Stimulated activated CD4-positive, alpha-beta T cell treated with anti-CD3 and anti-CD28 coated beads, Interleukin-4, amount 100 ng/mL, for 4 hours (primary cell): ENCODE measurements at regions not wholly inside any gene's neighbourhood (a gene's known extent, or its start where the extent isn't known, plus 50 kb on each side); places are given as distances from the start of the nearest gene placed in this dataset.
A peak's percentile ranks its signal among the peaks of the same experiment; 100 is the strongest.
"Not testable (repeated sequence)": the region's sequence is repeated elsewhere in the genome, so short reads cannot be mapped to it uniquely, and the experiment has no call there.

Experiments
- DNase-seq, 2 experiments: peaks; one replicate each; pipeline ENCODE4 v3.0.0-alpha.2; 2020

DNA sequence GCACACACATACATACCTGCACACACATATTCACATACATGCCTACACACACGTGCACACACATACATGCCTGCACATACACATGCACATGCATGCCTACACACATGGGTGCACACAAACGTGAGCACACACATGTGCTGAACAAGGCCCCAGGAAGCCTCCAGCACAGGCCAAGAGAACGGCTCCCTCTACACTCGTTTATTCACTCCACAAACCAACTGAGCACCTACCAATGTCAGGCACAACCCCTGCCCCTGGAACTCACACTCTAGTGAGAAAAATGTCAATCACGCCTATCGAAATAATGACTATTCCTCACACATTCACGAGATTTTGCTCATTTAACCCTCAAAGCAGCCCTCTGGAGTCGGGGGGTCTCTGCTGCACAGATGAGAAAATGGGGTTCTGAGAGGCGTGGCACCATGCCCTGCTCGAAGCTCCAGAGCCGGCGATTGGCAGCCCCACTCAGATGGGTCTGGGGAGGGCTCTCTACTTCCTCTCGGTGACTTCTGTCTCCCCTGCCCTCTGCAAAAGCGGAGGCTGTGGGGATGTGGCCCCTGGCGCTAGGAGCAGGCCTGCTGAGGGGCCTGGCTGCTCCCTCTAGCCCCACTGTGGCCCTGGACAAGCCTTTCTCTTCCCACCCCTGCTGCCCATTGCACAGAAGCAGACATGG is 90.2 kb upstream of the RUNX3 start:
- no peak for DNase-seq

DNA sequence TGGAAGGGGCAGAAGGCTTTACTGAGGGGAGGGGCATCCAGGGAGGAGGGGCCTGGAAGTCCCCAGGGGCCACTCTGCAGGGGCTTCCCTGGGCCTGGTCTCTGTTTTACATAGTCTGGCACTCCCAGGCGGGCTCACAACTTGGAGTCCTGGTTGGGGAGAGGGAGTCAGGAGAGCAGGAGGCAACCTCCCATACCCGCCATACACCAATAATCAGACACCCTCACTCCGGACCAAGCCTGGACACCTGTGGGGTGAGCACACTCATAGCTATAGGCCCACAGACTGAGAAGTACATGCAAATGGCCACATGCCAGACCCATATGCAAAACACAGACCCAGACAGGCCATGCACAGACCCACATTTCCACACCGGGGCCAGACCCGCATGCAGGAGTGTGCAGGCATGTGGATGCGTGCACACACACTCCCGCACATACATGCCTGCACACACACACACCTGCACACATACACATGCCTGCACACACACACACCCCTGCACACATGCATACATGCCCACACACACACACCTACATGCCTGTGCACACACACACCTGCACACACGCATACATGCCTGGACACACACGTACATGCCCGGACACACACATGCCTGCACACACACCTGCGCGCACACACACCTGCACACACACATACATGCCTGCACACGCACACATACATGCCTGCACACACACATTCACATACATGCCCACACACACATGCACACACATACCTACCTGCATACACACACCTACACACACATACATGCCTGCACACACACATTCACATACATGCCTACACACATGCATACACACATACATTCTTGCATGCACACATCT is 89.5 kb upstream of the RUNX3 start:
- DNase-seq: no peak

DNA sequence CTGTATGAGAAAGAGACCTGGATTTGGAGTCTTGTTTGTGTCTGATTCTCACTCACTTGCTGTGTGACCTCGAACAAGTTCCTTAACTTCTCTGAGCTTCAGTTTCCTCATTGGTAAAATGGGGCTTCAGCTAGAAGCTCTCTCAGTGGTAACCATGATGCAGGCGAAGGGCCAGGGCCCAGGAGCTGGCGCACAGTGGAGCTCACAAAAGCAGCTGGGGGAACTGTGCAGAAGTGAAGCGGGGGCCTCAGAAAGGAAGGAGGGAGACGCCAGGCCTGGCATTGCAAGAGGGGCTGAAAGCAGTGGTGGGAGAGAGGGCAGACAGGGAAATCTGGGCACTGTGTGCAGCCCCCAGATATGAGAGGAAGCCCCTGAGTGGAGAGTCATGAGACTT is 88.9 kb upstream of the RUNX3 start:
- DNase-seq: no peak

DNA sequence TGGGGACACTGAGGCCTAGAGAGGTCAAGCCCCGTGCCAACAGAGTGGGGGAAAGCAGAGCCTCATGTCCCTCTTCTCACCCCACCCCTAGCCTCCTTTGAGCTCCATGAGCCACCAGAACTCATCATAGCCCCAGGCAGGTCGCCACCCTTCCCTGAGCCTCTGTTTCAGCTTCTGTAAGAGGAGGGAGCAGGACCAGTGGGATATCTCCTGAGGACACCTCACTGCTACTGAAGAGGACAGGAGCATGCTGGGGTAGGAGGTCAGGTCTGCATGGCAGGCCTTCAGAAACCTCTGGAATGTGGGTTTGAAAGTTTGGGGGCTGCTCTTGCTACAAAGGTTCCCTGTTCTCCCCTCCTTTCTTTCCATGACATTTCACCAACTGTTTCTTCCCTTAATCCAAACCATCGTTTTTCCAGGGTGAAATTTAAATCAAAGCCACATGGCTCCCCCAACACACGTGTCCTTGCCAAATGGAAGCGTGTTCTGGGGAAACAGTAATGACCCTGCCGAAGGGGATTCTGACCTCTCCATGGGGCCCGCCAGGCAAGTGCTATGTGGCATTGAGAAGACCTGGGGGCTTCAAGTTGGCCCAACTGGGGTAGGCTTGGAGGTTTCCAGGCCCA is 88.1 kb upstream of the RUNX3 start:
- DNase-seq: no peak

DNA sequence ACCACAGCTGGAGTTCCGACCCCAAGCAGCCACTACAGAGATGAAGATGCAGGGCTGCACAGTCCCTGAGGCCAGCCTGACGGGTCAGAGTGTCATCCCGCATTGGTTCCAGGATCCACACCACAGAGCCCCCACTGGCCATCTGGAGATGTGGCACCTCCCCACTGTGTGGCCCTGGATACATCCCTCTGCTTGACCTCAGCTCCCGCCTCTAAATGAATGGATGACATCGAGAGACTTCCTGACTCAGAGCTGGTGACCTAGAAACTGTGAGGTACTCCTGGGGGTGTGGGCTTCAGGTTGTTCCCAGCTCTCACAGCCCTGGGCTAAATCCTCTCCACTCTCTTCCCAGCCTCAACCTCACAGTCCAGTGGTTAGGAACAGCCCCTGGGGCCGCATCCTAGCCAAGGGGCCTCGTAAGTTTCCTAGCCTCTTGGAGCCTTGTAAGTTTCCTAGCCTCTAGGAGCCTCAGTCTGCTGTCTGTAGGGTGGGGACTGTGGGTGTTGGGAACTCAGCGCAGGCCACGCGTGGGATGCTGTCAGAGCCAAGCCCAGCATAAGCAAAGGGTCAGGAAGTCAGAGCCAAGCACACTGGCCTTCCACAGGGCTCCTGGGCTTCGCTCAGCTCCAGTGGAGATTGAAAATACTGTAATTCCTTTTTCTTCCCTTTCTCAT is 87.5 kb upstream of the RUNX3 start:
- DNase-seq: no peak

DNA sequence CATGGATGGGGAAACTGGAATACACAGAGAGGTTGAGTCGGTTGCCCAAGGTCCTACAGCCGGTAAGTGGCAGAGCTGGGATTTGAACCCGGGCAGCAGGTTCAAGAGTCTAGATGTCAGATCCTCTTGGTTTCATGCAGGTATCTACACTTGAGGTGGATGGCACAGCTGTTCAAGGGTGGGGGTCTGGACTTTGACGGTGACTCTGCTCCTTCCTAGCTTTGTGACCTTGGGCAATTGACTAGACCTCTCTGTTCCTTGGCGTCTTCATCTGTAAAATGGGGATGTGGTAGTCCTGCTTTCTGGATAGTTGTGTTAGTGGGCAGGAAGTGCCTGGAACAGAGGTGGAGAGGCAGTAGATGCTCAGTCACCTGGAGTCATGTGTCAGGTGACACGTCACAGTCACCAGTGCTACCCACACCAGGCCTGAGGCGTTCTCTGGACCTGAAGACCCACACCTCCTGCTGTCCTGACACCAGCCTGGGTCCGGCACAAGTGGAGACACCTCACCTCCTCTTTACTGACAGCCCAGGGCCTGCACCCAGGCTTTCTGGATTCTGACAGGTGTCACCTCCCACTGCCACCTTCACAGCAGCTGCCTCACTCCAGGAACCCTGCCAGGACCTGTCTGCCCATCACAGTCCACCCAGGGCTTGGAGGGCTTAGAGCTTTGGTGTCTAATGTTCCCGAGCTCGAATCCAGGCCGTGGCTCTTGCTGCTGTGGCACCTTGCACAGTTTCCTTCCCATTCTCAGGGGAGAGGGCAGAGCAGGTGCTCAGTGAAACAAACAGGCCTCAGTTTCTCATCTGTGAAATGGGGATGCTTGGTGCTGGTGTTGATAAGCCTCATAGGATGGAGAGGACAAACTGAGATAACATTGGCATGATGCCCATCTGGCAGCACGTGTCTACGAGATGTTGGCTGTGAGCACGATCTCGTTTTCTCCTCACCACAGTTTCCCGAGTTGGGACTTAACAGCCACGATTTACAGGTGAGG is 83.2 kb upstream of the RUNX3 start:
- DNase-seq: no peak

DNA sequence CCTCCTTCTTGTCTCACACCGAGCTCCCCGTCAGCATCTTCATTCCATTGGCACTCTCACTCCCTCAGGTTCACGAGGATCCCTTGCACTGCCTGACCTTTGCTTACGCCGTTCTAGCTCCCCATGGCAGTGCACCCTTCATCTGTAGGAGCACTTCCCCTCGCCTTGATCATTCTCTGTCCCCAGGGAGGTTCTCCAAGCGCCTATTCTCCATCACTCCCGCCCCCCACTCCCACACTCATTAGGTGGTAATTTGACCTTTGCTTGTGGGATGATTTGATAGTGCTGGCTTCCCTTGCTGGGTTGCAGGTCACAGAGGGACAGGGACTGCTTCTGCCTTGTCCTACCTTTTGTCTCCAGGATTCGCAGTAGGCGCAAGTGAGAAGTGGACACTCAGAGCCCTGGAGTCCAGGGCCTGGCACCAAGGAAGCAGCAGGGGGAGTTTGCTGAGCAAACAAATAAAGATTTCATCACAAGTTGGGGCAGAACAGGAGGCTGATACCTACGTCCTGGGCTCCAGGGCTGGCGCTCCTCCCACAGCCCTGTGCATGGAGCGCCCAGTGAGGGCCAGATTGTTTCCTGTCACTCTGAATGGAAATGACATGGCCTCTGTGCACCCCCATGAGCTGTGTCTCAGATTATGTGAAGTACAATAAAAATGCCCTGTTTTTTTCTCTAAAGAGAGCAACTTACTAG is 82.0 kb upstream of the RUNX3 start:
- no peak for DNase-seq

DNA sequence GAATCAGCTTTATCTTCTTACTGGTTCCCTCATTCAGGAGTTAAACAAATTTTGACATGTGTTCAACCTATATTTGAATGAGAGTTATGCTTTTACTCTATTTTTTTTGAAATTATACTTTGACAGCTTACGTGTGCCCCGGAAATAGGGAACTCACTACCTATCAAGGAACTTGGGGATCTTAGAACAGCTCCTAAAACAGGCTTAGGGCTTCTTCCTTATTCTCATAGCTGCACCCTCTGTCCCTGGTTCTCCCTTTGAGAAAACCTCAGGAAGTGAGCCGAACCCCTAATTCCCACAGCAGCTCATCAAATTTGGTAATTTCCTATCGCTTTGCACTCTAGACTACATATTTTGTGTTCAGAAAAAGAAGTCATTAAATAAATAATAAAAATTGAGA is 81.2 kb upstream of the RUNX3 start:
- DNase-seq: no peak

DNA sequence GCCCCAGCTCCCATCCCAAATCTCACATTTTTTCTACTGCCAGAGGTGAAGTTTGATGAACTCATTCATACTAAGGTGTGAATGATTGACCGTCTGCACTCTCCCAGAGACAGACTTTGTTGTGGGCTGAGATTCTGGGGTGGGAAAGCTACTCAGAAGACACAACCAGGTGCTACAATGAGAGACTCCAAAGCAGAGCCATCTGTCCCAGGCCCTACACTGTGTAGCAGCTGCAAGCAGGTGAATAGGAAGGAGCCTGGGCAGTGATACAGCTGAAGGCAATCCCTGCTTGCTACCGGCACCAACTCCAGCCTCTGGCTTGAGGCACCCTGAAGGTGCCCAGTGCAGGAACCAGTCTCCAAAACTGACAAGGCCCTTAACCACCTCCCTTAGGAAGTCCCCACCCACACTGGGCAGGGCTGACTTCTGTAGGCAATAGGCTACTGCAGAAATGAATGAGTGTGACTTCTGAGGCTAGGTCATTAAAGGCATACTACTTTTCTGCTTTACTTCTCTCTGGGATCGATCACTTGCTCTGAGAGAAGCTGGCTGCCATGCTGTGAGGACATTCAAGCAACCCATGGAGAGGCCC is 79.7 kb upstream of the RUNX3 start:
- no peak for DNase-seq

DNA sequence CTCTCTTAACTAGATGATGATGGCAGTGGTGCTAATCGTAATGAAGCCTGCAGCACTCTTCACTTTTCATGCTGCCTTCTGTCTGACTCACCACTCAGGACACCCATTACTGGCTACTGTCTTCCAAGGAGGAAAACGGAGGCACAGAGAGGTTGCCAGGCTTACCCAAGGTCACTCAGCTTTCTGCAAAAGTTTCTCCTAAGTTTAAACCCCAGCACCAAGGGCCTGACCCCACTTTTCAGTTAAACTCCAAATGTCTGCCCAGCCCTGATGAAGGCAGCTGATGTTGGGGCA is 78.1 kb upstream of the RUNX3 start:
- no peak for DNase-seq

DNA sequence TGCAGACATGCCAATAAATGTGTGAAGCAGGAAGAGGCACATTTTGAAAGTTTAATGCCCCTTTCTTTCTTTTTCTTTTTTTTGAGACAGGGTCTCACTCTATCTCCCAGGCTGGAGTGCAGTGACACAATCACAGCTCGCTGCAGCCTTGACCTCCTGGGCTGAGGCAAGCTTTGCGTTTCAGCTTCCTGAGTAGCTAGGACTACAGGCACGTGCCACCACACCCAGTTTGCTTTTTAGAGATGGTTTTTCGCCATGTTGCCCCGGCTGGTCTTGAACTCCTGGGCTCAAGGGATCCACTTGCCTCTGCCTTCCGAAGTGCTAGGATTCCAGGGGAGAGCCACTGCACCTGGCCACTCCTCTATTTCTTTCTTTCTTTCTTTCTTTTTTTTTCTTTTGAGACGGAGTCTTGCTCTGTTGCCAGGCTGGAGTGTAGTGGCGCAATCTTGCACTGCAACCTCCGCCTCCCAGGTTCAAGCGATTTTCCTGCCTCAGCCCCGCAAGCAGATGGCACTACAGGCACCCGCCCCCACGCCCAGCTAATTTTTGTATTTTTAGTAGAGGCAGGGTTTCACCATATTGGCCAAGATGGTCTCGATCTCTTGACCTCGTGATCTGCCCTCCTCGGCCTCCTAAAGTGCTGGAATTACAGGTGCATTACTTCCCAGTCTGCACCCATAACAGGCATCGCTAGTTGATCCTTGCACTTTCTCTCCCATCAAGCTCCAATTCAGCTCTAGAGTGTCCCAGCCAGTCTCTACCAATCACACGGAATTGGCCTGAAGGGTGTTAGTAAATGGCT is 77.5 kb upstream of the RUNX3 start:
- not testable (repeated sequence) for DNase-seq

DNA sequence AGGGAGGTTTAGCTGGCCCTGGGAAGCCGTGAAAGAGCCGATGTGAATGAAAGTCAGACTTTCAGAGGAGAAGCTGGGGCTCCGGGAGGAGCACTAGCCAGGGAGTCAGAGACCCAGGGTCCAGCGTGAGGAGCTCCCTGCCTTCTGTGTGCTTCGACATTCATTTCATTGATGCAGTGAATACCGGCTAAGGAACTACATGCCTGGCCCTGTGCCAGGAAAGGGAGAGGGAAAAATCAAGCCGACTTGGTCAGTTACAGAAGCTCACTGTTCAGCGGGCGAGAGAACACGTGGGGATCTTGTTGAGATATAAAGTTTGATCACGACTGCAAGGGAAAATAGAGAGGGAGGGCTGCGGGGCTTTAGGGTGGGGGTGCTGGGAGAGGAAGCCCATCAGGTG is 76.7 kb upstream of the RUNX3 start:
- no peak for DNase-seq

DNA sequence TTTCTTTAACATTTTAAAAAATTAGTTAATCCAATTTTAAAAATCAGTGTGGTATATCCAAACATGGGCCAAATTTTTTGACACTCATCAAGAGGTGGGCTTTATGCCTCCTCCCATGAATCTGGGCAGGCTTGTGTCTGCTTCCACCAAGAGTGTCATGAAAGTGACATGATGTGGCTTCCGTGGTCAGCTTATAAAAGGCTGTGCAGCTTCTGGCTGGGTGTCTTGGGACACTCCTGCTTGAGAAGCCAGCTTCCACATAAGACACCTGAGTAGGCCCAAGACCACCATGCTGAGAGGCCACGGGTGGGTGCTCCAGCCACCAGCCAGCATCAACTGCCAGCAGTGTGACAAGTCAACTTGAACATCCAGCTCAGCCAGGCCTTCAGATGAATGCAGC is 74.3 kb upstream of the RUNX3 start:
- DNase-seq: no peak

DNA sequence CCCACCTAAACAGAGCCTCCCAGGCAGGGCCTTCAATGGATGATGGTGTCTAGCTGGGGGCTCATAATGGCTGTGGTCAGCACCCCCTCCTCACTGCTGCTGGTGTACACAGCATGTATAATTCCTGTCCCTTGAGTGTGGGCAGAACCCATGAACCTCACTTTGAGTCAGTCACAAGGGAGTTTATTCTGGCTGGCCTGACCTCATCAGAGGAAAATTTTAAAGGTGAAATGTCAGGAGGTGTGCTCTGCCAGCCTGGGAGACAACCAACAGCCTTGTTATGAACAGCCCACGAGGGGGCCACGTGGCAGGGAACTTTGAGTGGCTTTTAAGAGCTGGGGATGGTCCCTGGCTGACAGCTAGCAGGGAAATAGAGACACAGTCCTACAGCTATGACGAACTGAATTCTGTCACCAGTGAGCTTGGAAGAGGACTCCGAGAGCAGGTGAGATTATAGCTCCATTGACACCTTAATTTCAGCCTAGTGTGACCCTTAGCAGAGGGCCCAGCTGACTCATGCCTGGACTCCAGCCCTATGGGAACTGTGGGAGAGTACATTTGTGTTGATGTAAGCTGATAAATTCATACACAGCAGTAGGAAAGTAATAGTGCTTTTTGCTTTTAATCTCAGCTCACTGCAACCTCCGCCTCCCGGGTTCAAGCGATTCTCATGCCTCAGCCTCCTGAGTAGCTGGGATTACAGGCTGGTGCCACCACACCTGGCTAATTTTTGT is 73.5 kb upstream of the RUNX3 start:
- DNase-seq: peak in 1 of 2 experiments; percentile 32

DNA sequence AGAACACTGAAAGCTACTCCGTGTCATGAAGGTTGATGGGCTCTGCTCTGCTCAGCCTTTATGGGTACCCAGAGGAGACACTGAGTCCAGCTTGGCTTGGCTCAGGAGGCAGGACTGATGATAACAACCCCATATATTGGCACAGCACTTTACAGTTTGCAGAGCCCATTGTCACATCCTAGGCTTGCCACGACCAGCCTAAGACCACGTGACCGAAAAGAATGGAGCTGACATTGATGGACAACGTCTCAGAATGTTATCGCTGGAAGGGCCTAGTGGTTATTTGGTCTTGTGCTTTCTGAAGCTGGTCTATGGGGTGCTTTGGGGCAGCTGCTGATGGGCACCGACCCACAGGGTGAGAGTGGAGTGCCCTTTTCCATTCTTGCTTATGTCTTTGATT is 72.9 kb upstream of the RUNX3 start:
- DNase-seq: no peak

DNA sequence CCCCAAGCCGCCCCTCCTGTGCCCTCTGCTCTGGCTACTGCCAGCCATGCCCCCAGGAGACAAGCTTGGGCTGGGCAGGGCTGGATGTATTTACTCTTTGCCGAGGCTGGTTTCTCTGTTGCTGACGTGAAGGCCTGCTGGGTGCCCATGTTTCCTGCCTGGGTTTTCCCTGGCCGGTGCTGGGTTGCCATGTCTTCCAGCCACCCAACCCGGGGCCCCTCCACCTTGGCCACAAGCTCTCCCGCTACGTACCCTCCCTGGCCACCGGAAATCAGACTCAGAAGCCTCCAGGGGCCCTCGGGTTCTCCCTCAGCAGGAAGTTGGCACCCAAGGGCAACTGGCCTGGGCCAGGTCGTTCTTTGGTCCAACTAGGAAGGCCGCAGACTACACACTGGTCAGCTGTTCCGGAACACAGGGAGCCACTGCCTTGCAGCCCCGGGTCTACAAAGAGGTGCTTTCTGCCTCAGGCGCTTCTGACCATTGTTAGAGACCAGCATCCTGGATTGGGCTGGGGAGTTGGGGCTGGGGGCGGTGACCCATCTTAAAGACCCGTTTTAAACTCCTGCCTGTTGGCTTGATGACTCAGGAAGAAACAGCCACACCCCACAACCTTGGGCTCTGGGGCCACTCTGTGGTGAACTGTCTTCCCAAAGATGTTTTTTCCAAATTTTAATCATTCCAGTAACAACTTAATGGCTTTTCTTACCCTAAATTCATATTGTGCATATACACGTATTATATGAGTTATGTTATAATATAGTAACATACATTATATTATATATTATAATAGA is 71.2 kb upstream of the RUNX3 start:
- no peak for DNase-seq

DNA sequence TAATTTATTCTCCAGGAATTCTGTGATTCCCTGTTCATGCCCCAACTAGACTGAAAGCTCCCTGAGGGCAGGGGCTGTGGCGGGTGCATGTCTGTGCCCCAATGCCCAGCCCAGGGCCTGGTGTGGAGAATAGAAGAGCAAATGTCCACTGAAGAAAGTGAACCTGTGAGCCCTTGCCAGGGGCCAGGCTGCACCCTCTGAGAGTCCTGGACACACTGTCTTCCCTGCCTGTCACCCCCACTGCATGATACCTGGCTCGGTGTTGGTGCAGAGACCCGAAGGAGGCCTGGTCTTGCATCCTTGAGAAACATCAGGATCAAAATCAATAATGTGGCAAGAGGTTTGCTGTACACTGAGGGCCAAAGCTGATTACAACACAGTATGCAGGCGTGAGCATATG is 69.8 kb upstream of the RUNX3 start:
- no peak for DNase-seq

DNA sequence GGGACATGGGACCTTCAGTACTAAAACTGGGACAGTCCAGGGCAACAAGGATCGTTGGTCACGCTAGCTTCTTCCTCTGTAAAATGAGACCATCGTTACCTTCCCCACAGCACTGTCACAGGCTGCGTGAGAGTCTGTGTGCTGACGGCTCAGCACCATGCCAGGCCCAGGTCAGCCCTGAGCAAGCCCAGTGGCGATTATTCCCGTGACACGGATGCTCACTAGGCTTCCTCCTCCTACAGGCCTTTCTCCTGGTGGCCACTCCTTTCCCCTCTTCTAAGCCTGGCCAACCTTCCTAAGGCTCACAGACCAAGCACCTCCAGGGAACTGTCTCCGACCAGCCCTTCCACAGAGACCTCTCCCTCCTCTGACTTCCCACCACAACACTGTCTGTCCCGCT is 69.3 kb upstream of the RUNX3 start:
- DNase-seq: no peak
